UCSD-AML1 (cell line): ENCODE measurements at regions not wholly inside any gene's neighbourhood (a gene's known extent, or its start where the extent isn't known, plus 50 kb on each side); places are given as distances from the start of the nearest gene placed in this dataset.

Experiments
- DNase-seq: peaks from one replicate; lab custom pipeline; 2025; ENCODE audit not compliant: unreplicated experiment; lab: John Stamatoyannopoulos, UW

GRCh38 chr4:138927072-138927471 lies 88.5 kb upstream of the NOCT start:
- no peak for DNase-seq

- no peak for DNase-seq
These were observed 90.1 kb upstream of the NOCT start for GRCh38 chr4:138925495-138925894.

GRCh38 chr4:138919094-138919936 lies 96.3 kb upstream of the NOCT start:
- DNase-seq, result no peak

- no peak for DNase-seq
These were observed 97.3 kb upstream of the NOCT start for GRCh38 chr4:138918169-138918869.

GRCh38 chr4:138916763-138917162 lies 98.8 kb upstream of the NOCT start:
- DNase-seq, result no peak

- no peak for DNase-seq
These were observed 99.8 kb upstream of the NOCT start for GRCh38 chr4:138915756-138916155.

- no peak for DNase-seq
These were observed 102.8 kb upstream of the NOCT start for GRCh38 chr4:138912704-138913340.

GRCh38 chr4:138911909-138912703 lies 103.5 kb upstream of the NOCT start:
- no peak for DNase-seq

GRCh38 chr4:138910914-138911336 lies 104.7 kb upstream of the NOCT start:
- no peak for DNase-seq

GRCh38 chr4:138910195-138910913 lies 105.2 kb upstream of the NOCT start:
- DNase-seq, result no peak

GRCh38 chr4:138909587-138909986 lies 106.0 kb upstream of the NOCT start:
- no peak for DNase-seq

GRCh38 chr4:138908134-138908533 lies 107.4 kb upstream of the NOCT start:
- DNase-seq, result no peak

GRCh38 chr4:138907174-138907573 lies 108.4 kb upstream of the NOCT start:
- no peak for DNase-seq

GRCh38 chr4:138904793-138905192 lies 110.8 kb upstream of the NOCT start:
- no peak for DNase-seq

GRCh38 chr4:138903185-138903584 lies 112.4 kb upstream of the NOCT start:
- DNase-seq, result no peak

- DNase-seq, result no peak
These were observed 112.9 kb upstream of the NOCT start for GRCh38 chr4:138902705-138903104.

- no peak for DNase-seq
These were observed 114.4 kb upstream of the NOCT start for GRCh38 chr4:138901177-138901576.

- DNase-seq, result no peak
These were observed 115.6 kb upstream of the NOCT start for GRCh38 chr4:138899999-138900398.

- DNase-seq, result no peak
These were observed 117.3 kb upstream of the NOCT start for GRCh38 chr4:138898282-138898681.

GRCh38 chr4:138897811-138898226 lies 117.8 kb upstream of the NOCT start:
- no peak for DNase-seq
